ENCODE measurements at regions not wholly inside any gene's neighbourhood (a gene's known extent, or its start where the extent isn't known, plus 50 kb on each side); places are given as distances from the start of the nearest gene placed in this dataset.

GRCh38 chr10:117477211-117477947 lies 65.2 kb upstream of the EMX2 start:
- no peak overlapping the region for H3K4me3 ChIP-seq (ENCODE audit: low read depth, low read length)
- no peak for DNase-seq (ENCODE audit: low read depth)
- TF ChIP-seq CTCF (IDR thresholded peaks at IDR 0.05; ENCODE audit: insufficient read depth, low read depth, low read length, missing control alignments), result no peak

- DNase-seq (ENCODE audit: low read depth), result no peak
- no peak for TF ChIP-seq CTCF (IDR thresholded peaks at IDR 0.05; ENCODE audit: insufficient read depth, low read depth, low read length, missing control alignments)
- H3K4me3 ChIP-seq (ENCODE audit: low read depth, low read length), result no peak overlapping the region
Observed at GRCh38 chr10:117476716-117477115, 65.8 kb upstream of the EMX2 start.

GRCh38 chr10:117476281-117476680 lies 66.3 kb upstream of the EMX2 start:
- TF ChIP-seq CTCF (IDR thresholded peaks at IDR 0.05; ENCODE audit: insufficient read depth, low read depth, low read length, missing control alignments), result no peak
- H3K4me3 ChIP-seq (ENCODE audit: low read depth, low read length), result no peak overlapping the region
- no peak for DNase-seq (ENCODE audit: low read depth)

- no peak overlapping the region for H3K4me3 ChIP-seq (ENCODE audit: low read depth, low read length)
- no peak for DNase-seq (ENCODE audit: low read depth)
- no peak for TF ChIP-seq CTCF (IDR thresholded peaks at IDR 0.05; ENCODE audit: insufficient read depth, low read depth, low read length, missing control alignments)
Observed at GRCh38 chr10:117472872-117473271, 69.7 kb upstream of the EMX2 start.

DNA sequence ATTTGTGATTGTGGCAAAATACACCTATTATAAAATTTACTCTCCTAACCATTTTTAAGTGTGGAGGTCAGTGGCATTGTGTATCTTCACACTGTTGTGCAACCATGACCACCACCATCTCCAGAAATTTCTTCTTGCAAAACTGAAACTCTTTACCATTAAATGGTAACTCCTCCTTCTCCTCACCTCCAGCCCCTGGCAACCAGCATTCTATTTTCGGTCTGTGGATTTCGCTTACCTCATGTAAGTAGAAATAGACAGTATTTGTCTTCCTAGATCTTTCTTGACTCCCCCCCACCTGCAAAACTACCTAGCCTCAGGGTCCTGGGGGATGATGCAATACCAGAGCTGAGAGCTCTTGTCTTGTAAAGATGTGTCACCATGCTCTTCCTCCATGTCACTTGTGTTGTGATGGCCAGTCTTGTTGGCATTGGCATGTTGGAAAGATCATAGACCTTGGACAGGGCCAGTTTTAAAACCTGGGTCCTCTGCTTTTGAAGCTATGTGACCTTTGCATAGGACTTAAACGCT lies 71.1 kb upstream of the EMX2 start:
- no peak overlapping the region for H3K4me3 ChIP-seq (ENCODE audit: low read depth, low read length)
- no peak for TF ChIP-seq CTCF (IDR thresholded peaks at IDR 0.05; ENCODE audit: insufficient read depth, low read depth, low read length, missing control alignments)
- DNase-seq (ENCODE audit: low read depth), result no peak

GRCh38 chr10:117470733-117471132 lies 71.8 kb upstream of the EMX2 start:
- no peak overlapping the region for H3K4me3 ChIP-seq (ENCODE audit: low read depth, low read length)
- no peak for DNase-seq (ENCODE audit: low read depth)
- TF ChIP-seq CTCF (IDR thresholded peaks at IDR 0.05; ENCODE audit: insufficient read depth, low read depth, low read length, missing control alignments), result no peak

DNA sequence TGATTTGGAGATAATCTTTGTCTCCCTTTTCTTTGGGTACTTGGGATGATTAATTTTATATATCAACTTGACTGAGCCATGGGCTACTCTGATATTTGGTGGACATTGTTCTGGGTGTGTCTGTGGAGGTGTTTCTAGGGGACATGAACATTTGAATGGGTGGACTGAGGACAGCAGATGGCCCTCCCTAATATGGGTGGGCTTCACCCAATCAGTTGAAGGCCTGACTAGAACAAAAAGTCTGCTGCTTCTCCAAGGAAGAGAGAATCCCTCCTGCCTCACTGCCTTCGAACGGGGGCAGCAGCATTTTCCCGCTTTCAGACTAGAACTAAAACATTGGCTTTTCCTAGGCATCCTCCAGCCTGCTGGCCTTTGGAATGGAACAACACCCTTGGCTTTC lies 73.9 kb upstream of the EMX2 start:
- DNase-seq (ENCODE audit: low read depth), result no peak
- TF ChIP-seq CTCF (IDR thresholded peaks at IDR 0.05; ENCODE audit: insufficient read depth, low read depth, low read length, missing control alignments), result no peak
- H3K4me3 ChIP-seq (ENCODE audit: low read depth, low read length), result no peak overlapping the region

Data from GM12865 (cell line).